Hematopoietic multipotent progenitor cell treated with erythropoietin and hydrocortisone succinate and interleukin-3 and kit ligand, for 15 days (in vitro differentiated cells): ENCODE measurements at regions not wholly inside any gene's neighbourhood (a gene's known extent, or its start where the extent isn't known, plus 50 kb on each side); places are given as distances from the start of the nearest gene placed in this dataset.

ENCODE experiments used
- DNase-seq: peaks from one replicate; pipeline ENCODE4 v3.0.0-alpha.2; 2015; ENCODE audit warnings: low spot score

- DNase-seq = no peak
These were observed 91.9 kb upstream of the BACE2 start for GRCh38 chr21:41076064-41076463.

GRCh38 chr21:41079159-41079558 lies 88.8 kb upstream of the BACE2 start:
- DNase-seq = no peak

GRCh38 chr21:41080485-41081121 lies 87.4 kb upstream of the BACE2 start:
- DNase-seq = no peak

GRCh38 chr21:41086569-41086968 lies 81.4 kb upstream of the BACE2 start:
- DNase-seq = no peak

- DNase-seq = no peak
These were observed 77.0 kb upstream of the BACE2 start for GRCh38 chr21:41090981-41091380.

- no peak for DNase-seq
These were observed 76.3 kb upstream of the BACE2 start for GRCh38 chr21:41091616-41092015.

GRCh38 chr21:41092312-41092711 lies 75.6 kb upstream of the BACE2 start:
- no peak for DNase-seq

- DNase-seq = no peak
These were observed 72.0 kb upstream of the BACE2 start for GRCh38 chr21:41095983-41096382.

- no peak for DNase-seq
These were observed 69.9 kb upstream of the BACE2 start for GRCh38 chr21:41098076-41098475.

- no peak for DNase-seq
These were observed 69.4 kb upstream of the BACE2 start for GRCh38 chr21:41098481-41099042.

- no peak for DNase-seq
These were observed 67.0 kb upstream of the BACE2 start for GRCh38 chr21:41100826-41101550.

- no peak for DNase-seq
These were observed 65.7 kb upstream of the BACE2 start for GRCh38 chr21:41102281-41102680.

- no peak for DNase-seq
These were observed 60.4 kb upstream of the BACE2 start for GRCh38 chr21:41107602-41108001.

GRCh38 chr21:41108668-41109585 lies 59.0 kb upstream of the BACE2 start:
- no peak for DNase-seq

- no peak for DNase-seq
These were observed 57.8 kb upstream of the BACE2 start for GRCh38 chr21:41110161-41110560.

- no peak for DNase-seq
These were observed 57.3 kb upstream of the BACE2 start for GRCh38 chr21:41110664-41111063.

GRCh38 chr21:41111681-41112080 lies 56.3 kb upstream of the BACE2 start:
- DNase-seq = no peak

- no peak for DNase-seq
These were observed 54.9 kb upstream of the BACE2 start for GRCh38 chr21:41112740-41113692.

GRCh38 chr21:41115851-41116250 lies 52.1 kb upstream of the BACE2 start:
- no peak for DNase-seq
